ENCODE measurements at regions not wholly inside any gene's neighbourhood (a gene's known extent, or its start where the extent isn't known, plus 50 kb on each side); places are given as distances from the start of the nearest gene placed in this dataset.

DNA sequence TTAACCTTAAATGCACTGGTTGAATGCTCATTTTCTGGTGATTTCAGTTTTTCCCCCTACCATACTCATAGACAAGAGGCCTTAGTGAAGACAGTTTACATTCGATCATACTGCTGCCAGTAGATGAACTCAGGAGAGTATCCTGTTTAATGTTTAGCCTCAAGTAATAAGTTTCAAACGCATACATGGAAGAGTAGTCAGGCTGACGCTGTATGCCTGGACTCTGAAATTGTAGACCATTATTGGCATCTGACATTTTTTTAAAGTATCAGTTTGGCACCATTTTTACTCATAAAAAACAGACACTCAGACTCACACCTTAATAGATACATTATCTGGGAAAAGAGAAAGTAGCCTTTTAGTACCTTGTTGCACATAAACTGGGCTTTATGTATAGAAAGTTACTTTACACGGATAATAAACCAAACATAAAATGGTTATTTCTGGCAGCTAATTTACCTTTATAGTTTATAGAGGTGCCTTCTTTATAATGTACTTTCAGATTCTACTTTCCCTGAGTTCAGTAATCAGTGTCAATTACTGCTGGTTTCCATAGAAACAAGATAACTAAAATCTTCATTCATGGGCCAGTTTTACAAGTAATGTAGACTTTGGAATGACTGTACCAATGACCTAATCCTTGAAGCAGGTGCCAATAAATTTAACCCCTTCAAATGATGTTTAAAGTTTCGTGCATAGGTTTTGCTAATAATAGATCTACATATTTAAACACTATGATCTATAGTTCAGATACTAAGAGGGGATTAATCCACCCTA lies 183.8 kb upstream of the ITGA1 start (continued):
- TF ChIP-seq POU2F2 (IDR thresholded peaks at IDR 0.05; ENCODE audit: borderline replicate concordance, low read depth, low read length) (no peak), TAF1 (IDR thresholded peaks at IDR 0.05; ENCODE audit: borderline replicate concordance, low read depth, low read length) (no peak), YY1 (IDR thresholded peaks at IDR 0.05; ENCODE audit: low read depth, low read length) (no peak), STAT1 (conservative IDR thresholded peaks at IDR 0.05) (no peak), SUZ12 (IDR thresholded peaks at IDR 0.05; ENCODE audit: unreplicated experiment) (no peak)

DNA sequence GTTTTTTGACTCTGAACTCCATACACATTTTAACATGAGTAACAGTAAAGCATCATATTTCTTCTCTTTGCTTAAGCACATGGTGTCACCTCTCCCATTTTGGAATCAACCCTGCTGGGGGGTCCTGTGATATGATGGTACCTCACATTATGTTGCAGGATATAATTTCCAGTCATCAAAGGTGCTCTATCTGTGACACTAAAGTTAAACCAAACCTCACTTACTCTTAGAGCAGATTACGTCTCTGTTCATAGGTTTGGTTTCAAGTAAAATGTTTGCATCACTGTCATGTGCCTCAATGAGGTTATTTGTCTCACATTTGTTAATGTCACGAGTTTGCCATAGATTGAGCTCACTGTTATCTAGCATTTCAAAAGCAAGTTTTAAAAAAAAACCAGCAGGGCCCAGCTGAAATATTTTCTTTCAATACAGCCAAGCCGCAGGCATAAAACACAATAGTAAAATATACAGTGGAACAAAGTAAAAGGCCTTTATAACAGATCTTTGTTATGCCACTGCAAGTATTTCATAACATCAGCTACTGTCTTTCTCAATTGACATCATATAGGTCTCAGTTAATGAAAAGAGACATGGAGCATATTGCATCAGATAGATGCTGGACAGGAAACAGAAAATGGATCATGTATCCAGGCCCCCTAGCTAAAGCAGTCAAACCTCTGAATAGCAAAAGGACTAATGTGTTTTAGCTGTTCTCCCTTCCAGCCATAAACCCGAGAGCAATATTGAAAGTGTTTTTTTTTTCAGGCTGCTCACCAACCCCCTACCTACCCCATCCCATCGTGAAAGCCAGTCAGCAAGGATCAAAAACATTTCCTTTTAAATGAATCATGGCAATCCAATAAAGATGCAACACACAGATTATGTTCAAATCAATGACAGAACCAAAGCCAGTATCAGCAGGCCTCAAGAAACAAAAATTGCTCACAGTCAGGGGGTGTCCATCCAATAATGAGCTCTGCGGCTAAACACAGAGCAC lies 182.1 kb upstream of the ITGA1 start:
- ATAC-seq (no peak), DNase-seq (ENCODE audit: low read depth, low spot score) (no peak), FAIRE-seq (no peak)
- in situ Hi-C loops (cut with MboI), result no loop called here
- Histone ChIP-seq H3K36me3 (ENCODE audit: control insufficient read depth in 2 of 2, insufficient read depth in 2 of 2, low read length in 1 of 2) (no peaks in the 10 kb centered on the region), H3K27ac (ENCODE audit: control insufficient read depth, insufficient read depth) (no peak overlapping the region), H3K4me1 (ENCODE audit: control insufficient read depth, insufficient read depth, low read length) (no peaks in the 10 kb centered on the region), H3K9me3 (replicated peaks; ENCODE audit: control insufficient read depth, insufficient read depth, low read length) (no peaks in the 10 kb centered on the region), H3K4me3 (no peak overlapping the region), H2AFZ (ENCODE audit: control insufficient read depth, low read depth, low read length) (no peak overlapping the region), H3K9ac (ENCODE audit: control insufficient read depth, insufficient read depth, low read length) (no peak overlapping the region), H4K20me1 (ENCODE audit: control insufficient read depth, insufficient read depth) (no peaks in the 10 kb centered on the region), H3K4me2 (ENCODE audit: control insufficient read depth, insufficient read depth) (no peak overlapping the region), H3K79me2 (ENCODE audit: control insufficient read depth, insufficient read depth, low read length) (no peaks in the 10 kb centered on the region), H3K27me3 (replicated peaks in 1 of 2; ENCODE audit: control insufficient read depth in 2 of 2, insufficient read depth in 2 of 2, low read length in 1 of 2) (no peaks in the 10 kb centered on the region)
- WGBS (ENCODE audit: insufficient coverage, insufficient replicate concordance, low lambda C conversion rate, missing lambda C conversion rate), result 10% methylated on average over 6 of the region's 6 CpGs
- CTCF ChIA-PET, result no interaction called here
- BruUV-seq (replicated peaks), result no TSS peak
- RAD21 ChIA-PET (ENCODE audit: unreplicated experiment), result no interaction called here
- POLR2A ChIA-PET, result no interaction called here
- intact Hi-C loops (cut with micrococcal nuclease; ENCODE audit: unreplicated experiment), result no loop called here
- SMC1A ChIA-PET (ENCODE audit: uncharacterized antibody, unreplicated experiment), result interaction anchor here (0.5 kb wide), 1 partner anchor 1705 kb away, joined by 3 read pairs; no protein-coding TSS in a partner anchor
- TF ChIP-seq SMC3 (IDR thresholded peaks at IDR 0.05; ENCODE audit: borderline replicate concordance, low read length) (no peak), GABPA (IDR thresholded peaks at IDR 0.05; ENCODE audit: low read depth) (no peak), HDGF (IDR thresholded peaks at IDR 0.05) (no peak), NR2F1 (conservative IDR thresholded peaks at IDR 0.05) (no peak), RFX5 (IDR thresholded peaks at IDR 0.05; ENCODE audit: low read depth, low read length) (no peak), NFYB (IDR thresholded peaks at IDR 0.05; ENCODE audit: insufficient read depth, low read depth, low read length) (no peak)
- TF ChIP-seq, protein P1, sequence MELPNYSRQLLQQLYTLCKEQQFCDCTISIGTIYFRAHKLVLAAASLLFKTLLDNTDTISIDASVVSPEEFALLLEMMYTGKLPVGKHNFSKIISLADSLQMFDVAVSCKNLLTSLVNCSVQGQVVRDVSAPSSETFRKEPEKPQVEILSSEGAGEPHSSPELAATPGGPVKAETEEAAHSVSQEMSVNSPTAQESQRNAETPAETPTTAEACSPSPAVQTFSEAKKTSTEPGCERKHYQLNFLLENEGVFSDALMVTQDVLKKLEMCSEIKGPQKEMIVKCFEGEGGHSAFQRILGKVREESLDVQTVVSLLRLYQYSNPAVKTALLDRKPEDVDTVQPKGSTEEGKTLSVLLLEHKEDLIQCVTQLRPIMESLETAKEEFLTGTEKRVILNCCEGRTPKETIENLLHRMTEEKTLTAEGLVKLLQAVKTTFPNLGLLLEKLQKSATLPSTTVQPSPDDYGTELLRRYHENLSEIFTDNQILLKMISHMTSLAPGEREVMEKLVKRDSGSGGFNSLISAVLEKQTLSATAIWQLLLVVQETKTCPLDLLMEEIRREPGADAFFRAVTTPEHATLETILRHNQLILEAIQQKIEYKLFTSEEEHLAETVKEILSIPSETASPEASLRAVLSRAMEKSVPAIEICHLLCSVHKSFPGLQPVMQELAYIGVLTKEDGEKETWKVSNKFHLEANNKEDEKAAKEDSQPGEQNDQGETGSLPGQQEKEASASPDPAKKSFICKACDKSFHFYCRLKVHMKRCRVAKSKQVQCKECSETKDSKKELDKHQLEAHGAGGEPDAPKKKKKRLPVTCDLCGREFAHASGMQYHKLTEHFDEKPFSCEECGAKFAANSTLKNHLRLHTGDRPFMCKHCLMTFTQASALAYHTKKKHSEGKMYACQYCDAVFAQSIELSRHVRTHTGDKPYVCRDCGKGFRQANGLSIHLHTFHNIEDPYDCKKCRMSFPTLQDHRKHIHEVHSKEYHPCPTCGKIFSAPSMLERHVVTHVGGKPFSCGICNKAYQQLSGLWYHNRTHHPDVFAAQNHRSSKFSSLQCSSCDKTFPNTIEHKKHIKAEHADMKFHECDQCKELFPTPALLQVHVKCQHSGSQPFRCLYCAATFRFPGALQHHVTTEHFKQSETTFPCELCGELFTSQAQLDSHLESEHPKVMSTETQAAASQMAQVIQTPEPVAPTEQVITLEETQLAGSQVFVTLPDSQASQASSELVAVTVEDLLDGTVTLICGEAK (IDR thresholded peaks at IDR 0.05; ENCODE audit: borderline replicate concordance), result no peak
- TF ChIP-seq, protein P2, sequence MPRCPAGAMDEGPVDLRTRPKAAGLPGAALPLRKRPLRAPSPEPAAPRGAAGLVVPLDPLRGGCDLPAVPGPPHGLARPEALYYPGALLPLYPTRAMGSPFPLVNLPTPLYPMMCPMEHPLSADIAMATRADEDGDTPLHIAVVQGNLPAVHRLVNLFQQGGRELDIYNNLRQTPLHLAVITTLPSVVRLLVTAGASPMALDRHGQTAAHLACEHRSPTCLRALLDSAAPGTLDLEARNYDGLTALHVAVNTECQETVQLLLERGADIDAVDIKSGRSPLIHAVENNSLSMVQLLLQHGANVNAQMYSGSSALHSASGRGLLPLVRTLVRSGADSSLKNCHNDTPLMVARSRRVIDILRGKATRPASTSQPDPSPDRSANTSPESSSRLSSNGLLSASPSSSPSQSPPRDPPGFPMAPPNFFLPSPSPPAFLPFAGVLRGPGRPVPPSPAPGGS (IDR thresholded peaks at IDR 0.05; ENCODE audit: borderline replicate concordance, insufficient read depth, low read depth, low read length, poor library complexity, severe bottlenecking), result no peak
- TF ChIP-seq, protein P3, sequence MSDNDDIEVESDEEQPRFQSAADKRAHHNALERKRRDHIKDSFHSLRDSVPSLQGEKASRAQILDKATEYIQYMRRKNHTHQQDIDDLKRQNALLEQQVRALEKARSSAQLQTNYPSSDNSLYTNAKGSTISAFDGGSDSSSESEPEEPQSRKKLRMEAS (IDR thresholded peaks at IDR 0.05; ENCODE audit: low read depth, low read length), result no peak
